ENCODE measurements at regions not wholly inside any gene's neighbourhood (a gene's known extent, or its start where the extent isn't known, plus 50 kb on each side); places are given as distances from the start of the nearest gene placed in this dataset.

DNA sequence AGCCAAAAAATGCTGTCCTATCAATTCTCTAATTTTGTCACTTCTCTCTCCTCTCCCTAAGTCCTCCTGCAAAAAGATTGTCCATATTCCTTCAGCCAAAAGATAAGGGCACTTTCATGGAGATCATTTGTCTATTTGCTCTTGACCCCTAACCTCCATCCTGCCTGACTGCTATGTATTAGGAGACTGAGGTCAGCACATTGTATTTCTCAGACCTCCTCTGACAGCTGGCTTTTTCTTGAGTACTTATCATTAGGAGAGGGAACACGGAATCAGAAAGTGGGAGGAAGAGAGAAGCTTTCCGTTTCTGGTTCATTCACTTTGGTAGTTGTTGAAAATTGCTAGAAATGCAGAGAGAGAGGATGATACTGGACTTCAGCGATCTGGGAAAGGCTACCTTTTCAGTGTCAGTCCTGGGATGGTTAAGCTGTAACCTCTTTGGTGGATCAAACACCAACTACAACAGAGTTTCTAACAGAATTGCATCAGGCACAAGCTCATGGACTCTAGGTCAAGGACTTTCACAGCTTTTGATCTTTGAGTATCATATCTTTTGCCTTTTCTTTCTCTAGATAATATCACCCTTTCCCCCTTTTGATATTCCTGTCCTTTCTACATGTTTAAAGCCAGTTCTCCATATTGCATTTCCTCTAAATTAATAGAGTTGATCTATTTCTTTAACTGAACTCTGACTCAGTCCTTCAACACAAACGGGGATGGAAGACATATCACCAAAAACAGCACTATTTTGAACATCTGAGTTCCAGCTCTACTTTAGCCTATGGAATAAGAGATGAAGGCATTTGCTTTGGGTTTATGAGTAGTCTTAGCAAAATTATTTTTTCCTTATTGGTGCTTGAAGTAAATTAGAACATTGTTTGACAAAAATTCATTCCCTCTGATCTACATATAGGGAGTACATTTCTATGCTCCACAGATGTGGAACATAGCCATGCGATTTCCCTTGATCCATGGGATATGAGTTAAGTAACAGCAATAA lies 63.3 kb upstream of the KYNU start:
- TF ChIP-seq, protein P1, sequence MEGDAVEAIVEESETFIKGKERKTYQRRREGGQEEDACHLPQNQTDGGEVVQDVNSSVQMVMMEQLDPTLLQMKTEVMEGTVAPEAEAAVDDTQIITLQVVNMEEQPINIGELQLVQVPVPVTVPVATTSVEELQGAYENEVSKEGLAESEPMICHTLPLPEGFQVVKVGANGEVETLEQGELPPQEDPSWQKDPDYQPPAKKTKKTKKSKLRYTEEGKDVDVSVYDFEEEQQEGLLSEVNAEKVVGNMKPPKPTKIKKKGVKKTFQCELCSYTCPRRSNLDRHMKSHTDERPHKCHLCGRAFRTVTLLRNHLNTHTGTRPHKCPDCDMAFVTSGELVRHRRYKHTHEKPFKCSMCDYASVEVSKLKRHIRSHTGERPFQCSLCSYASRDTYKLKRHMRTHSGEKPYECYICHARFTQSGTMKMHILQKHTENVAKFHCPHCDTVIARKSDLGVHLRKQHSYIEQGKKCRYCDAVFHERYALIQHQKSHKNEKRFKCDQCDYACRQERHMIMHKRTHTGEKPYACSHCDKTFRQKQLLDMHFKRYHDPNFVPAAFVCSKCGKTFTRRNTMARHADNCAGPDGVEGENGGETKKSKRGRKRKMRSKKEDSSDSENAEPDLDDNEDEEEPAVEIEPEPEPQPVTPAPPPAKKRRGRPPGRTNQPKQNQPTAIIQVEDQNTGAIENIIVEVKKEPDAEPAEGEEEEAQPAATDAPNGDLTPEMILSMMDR (IDR thresholded peaks at IDR 0.05): no peak
- TF ChIP-seq POLR2A (IDR thresholded peaks at IDR 0.05) (no peak), POLR2AphosphoS5 (IDR thresholded peaks at IDR 0.05) (no peak), EP300 (IDR thresholded peaks at IDR 0.05) (no peak)
